ENCODE measurements at regions not wholly inside any gene's neighbourhood (a gene's known extent, or its start where the extent isn't known, plus 50 kb on each side); places are given as distances from the start of the nearest gene placed in this dataset.

DNA sequence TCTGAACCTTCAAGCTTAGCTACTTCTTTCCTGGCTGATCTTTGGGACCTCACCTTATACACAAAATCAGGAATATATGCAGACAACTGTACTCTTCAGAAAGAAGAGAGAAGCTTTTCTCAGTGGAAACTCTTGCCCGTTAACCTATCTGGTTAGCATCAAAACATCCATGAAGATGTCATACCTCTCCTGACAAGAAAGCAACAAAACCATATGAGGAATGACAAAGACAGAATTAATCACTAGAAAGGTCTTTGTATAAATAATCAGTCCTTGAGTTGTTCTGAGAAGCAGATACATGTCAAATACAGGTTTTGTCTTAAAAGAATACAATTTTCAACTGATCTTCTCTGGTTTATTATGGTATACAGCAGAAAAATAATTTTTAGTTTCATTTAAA lies 130.8 kb downstream of the FAT4 start:
- H3K9ac ChIP-seq (ENCODE audit: low read depth in 1 of 2, low read length in 2 of 2): no peak overlapping the region
- no peak overlapping the region for H3K4me3 ChIP-seq (ENCODE audit: low read depth in 1 of 3, low read length in 3 of 3)
- no peaks in the 10 kb centered on the region for H3K27me3 ChIP-seq (ENCODE audit: control insufficient read depth in 4 of 4, insufficient read depth in 4 of 4, low read length in 3 of 4)
- H3K27ac ChIP-seq (ENCODE audit: low read depth in 1 of 2, low read length in 2 of 2): no peak overlapping the region
- no peak for DNase-seq (ENCODE audit: low spot score)
- no peaks in the 10 kb centered on the region for H3K4me1 ChIP-seq (ENCODE audit: control insufficient read depth in 4 of 4, insufficient read depth in 4 of 4, low read length in 3 of 4)
- H3K36me3 ChIP-seq (ENCODE audit: control insufficient read depth in 4 of 4, insufficient read depth in 3 of 4, low read depth in 1 of 4, low read length in 3 of 4): peaks cover 0 to 7% (median 1%) of the 10 kb centered on the region in 4 donors
- no peaks in the 10 kb centered on the region for H3K9me3 ChIP-seq (ENCODE audit: control insufficient read depth in 4 of 4, low read length in 3 of 4)
- 94% methylated on average over 1 of the region's 1 CpG for WGBS
- TF ChIP-seq, protein P1, sequence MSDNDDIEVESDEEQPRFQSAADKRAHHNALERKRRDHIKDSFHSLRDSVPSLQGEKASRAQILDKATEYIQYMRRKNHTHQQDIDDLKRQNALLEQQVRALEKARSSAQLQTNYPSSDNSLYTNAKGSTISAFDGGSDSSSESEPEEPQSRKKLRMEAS (IDR thresholded peaks at IDR 0.05): no peak
- no peak for TF ChIP-seq RAD21 (IDR thresholded peaks at IDR 0.05)

DNA sequence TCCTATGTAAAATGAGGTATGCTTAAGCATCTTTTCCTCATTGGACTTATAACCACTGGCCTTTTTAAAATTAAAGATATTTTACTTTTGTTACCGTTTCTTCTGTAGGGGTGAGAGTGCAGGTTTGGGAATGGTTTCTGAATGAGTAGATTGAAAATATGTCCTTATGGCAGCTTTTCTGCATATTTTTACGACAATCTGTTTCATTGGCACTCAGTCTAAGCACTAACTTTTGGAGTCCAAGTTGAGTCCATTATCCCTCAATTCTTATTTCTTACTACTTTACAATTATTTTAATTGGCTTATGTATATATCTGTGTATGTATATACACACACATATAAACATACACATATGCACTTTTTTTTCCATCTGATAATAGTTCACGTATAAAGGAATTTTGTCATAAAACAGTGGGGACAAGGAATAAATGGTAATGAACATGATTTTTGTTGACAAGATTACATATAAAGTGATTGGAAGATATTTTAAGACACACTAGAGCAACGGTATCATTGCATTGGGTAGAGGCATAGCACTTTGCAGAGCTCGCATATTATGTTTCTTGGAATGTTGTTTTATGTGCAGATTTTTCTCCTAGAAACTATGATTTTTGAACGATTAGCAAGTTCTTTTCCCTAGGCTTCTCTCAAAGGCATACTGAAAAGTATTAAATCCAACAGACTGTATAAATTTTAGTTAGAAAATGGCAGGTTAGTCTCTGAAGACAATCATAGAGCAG lies 133.0 kb downstream of the FAT4 start:
- H3K36me3 ChIP-seq (ENCODE audit: control insufficient read depth in 4 of 4, insufficient read depth in 3 of 4, low read depth in 1 of 4, low read length in 3 of 4): peaks cover 0 to 12% (median 5%) of the 10 kb centered on the region in 4 donors
- H3K27me3 ChIP-seq (ENCODE audit: control insufficient read depth in 4 of 4, insufficient read depth in 4 of 4, low read length in 3 of 4): no peaks in the 10 kb centered on the region
- no peaks in the 10 kb centered on the region for H3K9me3 ChIP-seq (ENCODE audit: control insufficient read depth in 4 of 4, low read length in 3 of 4)
- H3K4me3 ChIP-seq (ENCODE audit: low read depth in 1 of 3, low read length in 3 of 3): no peak overlapping the region
- no peak for DNase-seq (ENCODE audit: low spot score)
- no peak for TF ChIP-seq FOXA1 (IDR thresholded peaks at IDR 0.05)
- TF ChIP-seq, protein P2, sequence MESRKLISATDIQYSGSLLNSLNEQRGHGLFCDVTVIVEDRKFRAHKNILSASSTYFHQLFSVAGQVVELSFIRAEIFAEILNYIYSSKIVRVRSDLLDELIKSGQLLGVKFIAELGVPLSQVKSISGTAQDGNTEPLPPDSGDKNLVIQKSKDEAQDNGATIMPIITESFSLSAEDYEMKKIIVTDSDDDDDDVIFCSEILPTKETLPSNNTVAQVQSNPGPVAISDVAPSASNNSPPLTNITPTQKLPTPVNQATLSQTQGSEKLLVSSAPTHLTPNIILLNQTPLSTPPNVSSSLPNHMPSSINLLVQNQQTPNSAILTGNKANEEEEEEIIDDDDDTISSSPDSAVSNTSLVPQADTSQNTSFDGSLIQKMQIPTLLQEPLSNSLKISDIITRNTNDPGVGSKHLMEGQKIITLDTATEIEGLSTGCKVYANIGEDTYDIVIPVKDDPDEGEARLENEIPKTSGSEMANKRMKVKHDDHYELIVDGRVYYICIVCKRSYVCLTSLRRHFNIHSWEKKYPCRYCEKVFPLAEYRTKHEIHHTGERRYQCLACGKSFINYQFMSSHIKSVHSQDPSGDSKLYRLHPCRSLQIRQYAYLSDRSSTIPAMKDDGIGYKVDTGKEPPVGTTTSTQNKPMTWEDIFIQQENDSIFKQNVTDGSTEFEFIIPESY (IDR thresholded peaks at IDR 0.05): no peak
- TF ChIP-seq, protein P1 (IDR thresholded peaks at IDR 0.05): no peak
- no peak for TF ChIP-seq TAF1 (conservative IDR thresholded peaks at IDR 0.05)
- TF ChIP-seq GABPA (IDR thresholded peaks at IDR 0.05 in 1 of 2, conservative IDR thresholded peaks at IDR 0.05 in 1 of 2): no peak
- no peak for TF ChIP-seq SP1 (IDR thresholded peaks at IDR 0.05)
- TF ChIP-seq, protein P3, sequence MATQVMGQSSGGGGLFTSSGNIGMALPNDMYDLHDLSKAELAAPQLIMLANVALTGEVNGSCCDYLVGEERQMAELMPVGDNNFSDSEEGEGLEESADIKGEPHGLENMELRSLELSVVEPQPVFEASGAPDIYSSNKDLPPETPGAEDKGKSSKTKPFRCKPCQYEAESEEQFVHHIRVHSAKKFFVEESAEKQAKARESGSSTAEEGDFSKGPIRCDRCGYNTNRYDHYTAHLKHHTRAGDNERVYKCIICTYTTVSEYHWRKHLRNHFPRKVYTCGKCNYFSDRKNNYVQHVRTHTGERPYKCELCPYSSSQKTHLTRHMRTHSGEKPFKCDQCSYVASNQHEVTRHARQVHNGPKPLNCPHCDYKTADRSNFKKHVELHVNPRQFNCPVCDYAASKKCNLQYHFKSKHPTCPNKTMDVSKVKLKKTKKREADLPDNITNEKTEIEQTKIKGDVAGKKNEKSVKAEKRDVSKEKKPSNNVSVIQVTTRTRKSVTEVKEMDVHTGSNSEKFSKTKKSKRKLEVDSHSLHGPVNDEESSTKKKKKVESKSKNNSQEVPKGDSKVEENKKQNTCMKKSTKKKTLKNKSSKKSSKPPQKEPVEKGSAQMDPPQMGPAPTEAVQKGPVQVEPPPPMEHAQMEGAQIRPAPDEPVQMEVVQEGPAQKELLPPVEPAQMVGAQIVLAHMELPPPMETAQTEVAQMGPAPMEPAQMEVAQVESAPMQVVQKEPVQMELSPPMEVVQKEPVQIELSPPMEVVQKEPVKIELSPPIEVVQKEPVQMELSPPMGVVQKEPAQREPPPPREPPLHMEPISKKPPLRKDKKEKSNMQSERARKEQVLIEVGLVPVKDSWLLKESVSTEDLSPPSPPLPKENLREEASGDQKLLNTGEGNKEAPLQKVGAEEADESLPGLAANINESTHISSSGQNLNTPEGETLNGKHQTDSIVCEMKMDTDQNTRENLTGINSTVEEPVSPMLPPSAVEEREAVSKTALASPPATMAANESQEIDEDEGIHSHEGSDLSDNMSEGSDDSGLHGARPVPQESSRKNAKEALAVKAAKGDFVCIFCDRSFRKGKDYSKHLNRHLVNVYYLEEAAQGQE (IDR thresholded peaks at IDR 0.05): no peak
- no peak for TF ChIP-seq HNF4G (IDR thresholded peaks at IDR 0.05)
- TF ChIP-seq, protein P4, sequence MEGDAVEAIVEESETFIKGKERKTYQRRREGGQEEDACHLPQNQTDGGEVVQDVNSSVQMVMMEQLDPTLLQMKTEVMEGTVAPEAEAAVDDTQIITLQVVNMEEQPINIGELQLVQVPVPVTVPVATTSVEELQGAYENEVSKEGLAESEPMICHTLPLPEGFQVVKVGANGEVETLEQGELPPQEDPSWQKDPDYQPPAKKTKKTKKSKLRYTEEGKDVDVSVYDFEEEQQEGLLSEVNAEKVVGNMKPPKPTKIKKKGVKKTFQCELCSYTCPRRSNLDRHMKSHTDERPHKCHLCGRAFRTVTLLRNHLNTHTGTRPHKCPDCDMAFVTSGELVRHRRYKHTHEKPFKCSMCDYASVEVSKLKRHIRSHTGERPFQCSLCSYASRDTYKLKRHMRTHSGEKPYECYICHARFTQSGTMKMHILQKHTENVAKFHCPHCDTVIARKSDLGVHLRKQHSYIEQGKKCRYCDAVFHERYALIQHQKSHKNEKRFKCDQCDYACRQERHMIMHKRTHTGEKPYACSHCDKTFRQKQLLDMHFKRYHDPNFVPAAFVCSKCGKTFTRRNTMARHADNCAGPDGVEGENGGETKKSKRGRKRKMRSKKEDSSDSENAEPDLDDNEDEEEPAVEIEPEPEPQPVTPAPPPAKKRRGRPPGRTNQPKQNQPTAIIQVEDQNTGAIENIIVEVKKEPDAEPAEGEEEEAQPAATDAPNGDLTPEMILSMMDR (IDR thresholded peaks at IDR 0.05; ENCODE audit: low read depth, low read length, missing input control): no peak
- no peak for TF ChIP-seq RXRA (IDR thresholded peaks at IDR 0.05)
- TF ChIP-seq, protein P5, sequence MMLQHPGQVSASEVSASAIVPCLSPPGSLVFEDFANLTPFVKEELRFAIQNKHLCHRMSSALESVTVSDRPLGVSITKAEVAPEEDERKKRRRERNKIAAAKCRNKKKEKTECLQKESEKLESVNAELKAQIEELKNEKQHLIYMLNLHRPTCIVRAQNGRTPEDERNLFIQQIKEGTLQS (IDR thresholded peaks at IDR 0.05): no peak
- no peak for TF ChIP-seq YY1 (IDR thresholded peaks at IDR 0.05)
- no peak for TF ChIP-seq FOXA2 (IDR thresholded peaks at IDR 0.05)
- TF ChIP-seq RAD21 (IDR thresholded peaks at IDR 0.05): no peak
- no peak for TF ChIP-seq EGR1 (IDR thresholded peaks at IDR 0.05; ENCODE audit: low read depth in 2 of 2)
- TF ChIP-seq HNF4A (conservative IDR thresholded peaks at IDR 0.05): no peak
- TF ChIP-seq NR2F2 (IDR thresholded peaks at IDR 0.05): no peak
- TF ChIP-seq JUND (IDR thresholded peaks at IDR 0.05): no peak
- H3K4me1 ChIP-seq (ENCODE audit: control insufficient read depth in 4 of 4, insufficient read depth in 4 of 4, low read length in 3 of 4): no peaks in the 10 kb centered on the region
- no peak overlapping the region for H3K9ac ChIP-seq (ENCODE audit: low read depth in 1 of 2, low read length in 2 of 2)
- WGBS: 79% methylated on average over 6 of the region's 6 CpGs
- H3K27ac ChIP-seq (ENCODE audit: low read depth in 1 of 2, low read length in 2 of 2): no peak overlapping the region
